ENCODE measurements at regions not wholly inside any gene's neighbourhood (a gene's known extent, or its start where the extent isn't known, plus 50 kb on each side); places are given as distances from the start of the nearest gene placed in this dataset.

GRCh38 chr1:55720261-55720660 lies 505.1 kb upstream of the USP24 start:
- no peak overlapping the region for H3K4me3 Mint-ChIP-seq (ENCODE audit: low read depth)
- H3K27me3 Mint-ChIP-seq (ENCODE audit: low read depth): no peaks in the 10 kb centered on the region
- DNase-seq (ENCODE audit: low spot score): no peak
- no peak overlapping the region for H3K27ac Mint-ChIP-seq
- no peaks in the 10 kb centered on the region for H3K36me3 Mint-ChIP-seq (ENCODE audit: low read depth)
- intact Hi-C loops (cut with micrococcal nuclease): no loop called here
- H3K9me3 Mint-ChIP-seq: no peaks in the 10 kb centered on the region
- no peaks in the 10 kb centered on the region for H3K4me1 Mint-ChIP-seq (ENCODE audit: low read depth)

- intact Hi-C loops (cut with micrococcal nuclease): no loop called here
- Mint-ChIP-seq H3K4me3 (ENCODE audit: low read depth) (no peak overlapping the region), H3K27ac (no peak overlapping the region), H3K27me3 (ENCODE audit: low read depth) (no peaks in the 10 kb centered on the region), H3K9me3 (no peaks in the 10 kb centered on the region), H3K4me1 (ENCODE audit: low read depth) (no peaks in the 10 kb centered on the region), H3K36me3 (ENCODE audit: low read depth) (no peaks in the 10 kb centered on the region)
- DNase-seq (ENCODE audit: low spot score): no peak
Observed at GRCh38 chr1:55718758-55719671, 503.9 kb upstream of the USP24 start.

GRCh38 chr1:55717111-55717510 lies 501.9 kb upstream of the USP24 start:
- H3K4me1 Mint-ChIP-seq (ENCODE audit: low read depth): no peaks in the 10 kb centered on the region
- intact Hi-C loops (cut with micrococcal nuclease): no loop called here
- no peak overlapping the region for H3K27ac Mint-ChIP-seq
- no peaks in the 10 kb centered on the region for H3K36me3 Mint-ChIP-seq (ENCODE audit: low read depth)
- no peaks in the 10 kb centered on the region for H3K27me3 Mint-ChIP-seq (ENCODE audit: low read depth)
- H3K4me3 Mint-ChIP-seq (ENCODE audit: low read depth): no peak overlapping the region
- DNase-seq (ENCODE audit: low spot score): no peak
- H3K9me3 Mint-ChIP-seq: no peaks in the 10 kb centered on the region

GRCh38 chr1:55716610-55717009 lies 501.4 kb upstream of the USP24 start:
- Mint-ChIP-seq H3K27ac (no peak overlapping the region), H3K36me3 (ENCODE audit: low read depth) (no peaks in the 10 kb centered on the region), H3K9me3 (no peaks in the 10 kb centered on the region), H3K4me1 (ENCODE audit: low read depth) (no peaks in the 10 kb centered on the region), H3K4me3 (ENCODE audit: low read depth) (no peak overlapping the region), H3K27me3 (ENCODE audit: low read depth) (no peaks in the 10 kb centered on the region)
- no peak for DNase-seq (ENCODE audit: low spot score)
- intact Hi-C loops (cut with micrococcal nuclease): no loop called here

- H3K4me1 Mint-ChIP-seq (ENCODE audit: low read depth): no peaks in the 10 kb centered on the region
- H3K36me3 Mint-ChIP-seq (ENCODE audit: low read depth): no peaks in the 10 kb centered on the region
- H3K27me3 Mint-ChIP-seq (ENCODE audit: low read depth): no peaks in the 10 kb centered on the region
- intact Hi-C loops (cut with micrococcal nuclease): no loop called here
- H3K27ac Mint-ChIP-seq: no peak overlapping the region
- no peak for DNase-seq (ENCODE audit: low spot score)
- H3K9me3 Mint-ChIP-seq: no peaks in the 10 kb centered on the region
- no peak overlapping the region for H3K4me3 Mint-ChIP-seq (ENCODE audit: low read depth)
Observed at GRCh38 chr1:55716151-55716550, 501.0 kb upstream of the USP24 start.

GRCh38 chr1:55714230-55714629 lies 499.1 kb upstream of the USP24 start:
- intact Hi-C loops (cut with micrococcal nuclease): no loop called here
- H3K9me3 Mint-ChIP-seq: no peaks in the 10 kb centered on the region
- no peak for DNase-seq (ENCODE audit: low spot score)
- H3K4me1 Mint-ChIP-seq (ENCODE audit: low read depth): no peaks in the 10 kb centered on the region
- no peak overlapping the region for H3K27ac Mint-ChIP-seq
- no peaks in the 10 kb centered on the region for H3K36me3 Mint-ChIP-seq (ENCODE audit: low read depth)
- H3K4me3 Mint-ChIP-seq (ENCODE audit: low read depth): no peak overlapping the region
- no peaks in the 10 kb centered on the region for H3K27me3 Mint-ChIP-seq (ENCODE audit: low read depth)

- H3K27me3 Mint-ChIP-seq (ENCODE audit: low read depth): no peaks in the 10 kb centered on the region
- H3K27ac Mint-ChIP-seq: no peak overlapping the region
- no peaks in the 10 kb centered on the region for H3K4me1 Mint-ChIP-seq (ENCODE audit: low read depth)
- intact Hi-C loops (cut with micrococcal nuclease): no loop called here
- no peaks in the 10 kb centered on the region for H3K36me3 Mint-ChIP-seq (ENCODE audit: low read depth)
- DNase-seq (ENCODE audit: low spot score): no peak
- no peaks in the 10 kb centered on the region for H3K9me3 Mint-ChIP-seq
- no peak overlapping the region for H3K4me3 Mint-ChIP-seq (ENCODE audit: low read depth)
Observed at GRCh38 chr1:55713516-55713915, 498.4 kb upstream of the USP24 start.

- no peak overlapping the region for H3K27ac Mint-ChIP-seq
- H3K4me1 Mint-ChIP-seq (ENCODE audit: low read depth): no peaks in the 10 kb centered on the region
- H3K4me3 Mint-ChIP-seq (ENCODE audit: low read depth): no peak overlapping the region
- DNase-seq (ENCODE audit: low spot score): no peak
- no peaks in the 10 kb centered on the region for H3K9me3 Mint-ChIP-seq
- intact Hi-C loops (cut with micrococcal nuclease): no loop called here
- no peaks in the 10 kb centered on the region for H3K36me3 Mint-ChIP-seq (ENCODE audit: low read depth)
- H3K27me3 Mint-ChIP-seq (ENCODE audit: low read depth): no peaks in the 10 kb centered on the region
Observed at GRCh38 chr1:55712148-55712547, 497.0 kb upstream of the USP24 start.

- H3K27ac Mint-ChIP-seq: no peak overlapping the region
- H3K4me1 Mint-ChIP-seq (ENCODE audit: low read depth): no peaks in the 10 kb centered on the region
- no peak overlapping the region for H3K4me3 Mint-ChIP-seq (ENCODE audit: low read depth)
- H3K36me3 Mint-ChIP-seq (ENCODE audit: low read depth): no peaks in the 10 kb centered on the region
- H3K27me3 Mint-ChIP-seq (ENCODE audit: low read depth): no peaks in the 10 kb centered on the region
- intact Hi-C loops (cut with micrococcal nuclease): no loop called here
- H3K9me3 Mint-ChIP-seq: no peaks in the 10 kb centered on the region
- no peak for DNase-seq (ENCODE audit: low spot score)
Observed at GRCh38 chr1:55708781-55709180, 493.6 kb upstream of the USP24 start.

GRCh38 chr1:55707846-55708245 lies 492.7 kb upstream of the USP24 start:
- no peaks in the 10 kb centered on the region for H3K27me3 Mint-ChIP-seq (ENCODE audit: low read depth)
- H3K4me1 Mint-ChIP-seq (ENCODE audit: low read depth): no peaks in the 10 kb centered on the region
- DNase-seq (ENCODE audit: low spot score): no peak
- no peaks in the 10 kb centered on the region for H3K9me3 Mint-ChIP-seq
- intact Hi-C loops (cut with micrococcal nuclease): no loop called here
- no peak overlapping the region for H3K4me3 Mint-ChIP-seq (ENCODE audit: low read depth)
- H3K27ac Mint-ChIP-seq: no peak overlapping the region
- H3K36me3 Mint-ChIP-seq (ENCODE audit: low read depth): no peaks in the 10 kb centered on the region

GRCh38 chr1:55707196-55707595 lies 492.0 kb upstream of the USP24 start:
- no peaks in the 10 kb centered on the region for H3K27me3 Mint-ChIP-seq (ENCODE audit: low read depth)
- intact Hi-C loops (cut with micrococcal nuclease): no loop called here
- no peak for DNase-seq (ENCODE audit: low spot score)
- H3K4me3 Mint-ChIP-seq (ENCODE audit: low read depth): no peak overlapping the region
- H3K4me1 Mint-ChIP-seq (ENCODE audit: low read depth): no peaks in the 10 kb centered on the region
- no peaks in the 10 kb centered on the region for H3K36me3 Mint-ChIP-seq (ENCODE audit: low read depth)
- H3K27ac Mint-ChIP-seq: no peak overlapping the region
- H3K9me3 Mint-ChIP-seq: no peaks in the 10 kb centered on the region

GRCh38 chr1:55706397-55706796 lies 491.2 kb upstream of the USP24 start:
- H3K4me1 Mint-ChIP-seq (ENCODE audit: low read depth): no peaks in the 10 kb centered on the region
- DNase-seq (ENCODE audit: low spot score): no peak
- no peaks in the 10 kb centered on the region for H3K27me3 Mint-ChIP-seq (ENCODE audit: low read depth)
- H3K9me3 Mint-ChIP-seq: no peaks in the 10 kb centered on the region
- no peak overlapping the region for H3K4me3 Mint-ChIP-seq (ENCODE audit: low read depth)
- intact Hi-C loops (cut with micrococcal nuclease): no loop called here
- no peaks in the 10 kb centered on the region for H3K36me3 Mint-ChIP-seq (ENCODE audit: low read depth)
- H3K27ac Mint-ChIP-seq: no peak overlapping the region

- H3K27ac Mint-ChIP-seq: no peak overlapping the region
- H3K4me1 Mint-ChIP-seq (ENCODE audit: low read depth): no peaks in the 10 kb centered on the region
- H3K9me3 Mint-ChIP-seq: no peaks in the 10 kb centered on the region
Observed at GRCh38 chr1:55703726-55704363, 488.7 kb upstream of the USP24 start.

More at GRCh38 chr1:55703726-55704363, 488.7 kb upstream of the USP24 start:
- DNase-seq (ENCODE audit: low spot score): no peak
- no peaks in the 10 kb centered on the region for H3K27me3 Mint-ChIP-seq (ENCODE audit: low read depth)
- intact Hi-C loops (cut with micrococcal nuclease): no loop called here
- no peak overlapping the region for H3K4me3 Mint-ChIP-seq (ENCODE audit: low read depth)
- H3K36me3 Mint-ChIP-seq (ENCODE audit: low read depth): no peaks in the 10 kb centered on the region
